Astrocyte of the hippocampus (primary cell): ENCODE measurements at regions not wholly inside any gene's neighbourhood (a gene's known extent, or its start where the extent isn't known, plus 50 kb on each side); places are given as distances from the start of the nearest gene placed in this dataset.
"Not testable (repeated sequence)": the region's sequence is repeated elsewhere in the genome, so short reads cannot be mapped to it uniquely, and the experiment has no call there.

Experiments used
- DNase-seq: peaks from one replicate; pipeline ENCODE4 v3.0.0; 2011; ENCODE audit warnings: low read depth, low spot score

DNA sequence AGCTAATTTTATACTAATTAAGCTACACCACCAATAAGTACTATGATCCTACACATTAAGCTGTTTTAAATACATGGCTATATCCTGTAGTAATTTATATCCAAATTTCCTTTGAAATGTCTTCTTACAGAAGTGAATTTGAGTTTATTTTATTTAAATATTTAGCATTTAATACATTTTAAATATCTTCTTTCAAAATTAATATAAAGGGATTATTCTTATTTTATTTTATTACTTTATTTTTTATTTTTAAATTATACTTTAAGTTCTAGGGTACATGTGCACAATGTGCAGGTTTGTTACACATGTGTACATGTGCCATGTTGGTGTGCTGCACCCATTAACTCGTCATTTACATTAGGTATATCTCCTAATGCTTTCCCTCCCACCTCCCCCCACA is 310.9 kb upstream of the IZUMO3 start:
- DNase-seq: not testable (repeated sequence)

DNA sequence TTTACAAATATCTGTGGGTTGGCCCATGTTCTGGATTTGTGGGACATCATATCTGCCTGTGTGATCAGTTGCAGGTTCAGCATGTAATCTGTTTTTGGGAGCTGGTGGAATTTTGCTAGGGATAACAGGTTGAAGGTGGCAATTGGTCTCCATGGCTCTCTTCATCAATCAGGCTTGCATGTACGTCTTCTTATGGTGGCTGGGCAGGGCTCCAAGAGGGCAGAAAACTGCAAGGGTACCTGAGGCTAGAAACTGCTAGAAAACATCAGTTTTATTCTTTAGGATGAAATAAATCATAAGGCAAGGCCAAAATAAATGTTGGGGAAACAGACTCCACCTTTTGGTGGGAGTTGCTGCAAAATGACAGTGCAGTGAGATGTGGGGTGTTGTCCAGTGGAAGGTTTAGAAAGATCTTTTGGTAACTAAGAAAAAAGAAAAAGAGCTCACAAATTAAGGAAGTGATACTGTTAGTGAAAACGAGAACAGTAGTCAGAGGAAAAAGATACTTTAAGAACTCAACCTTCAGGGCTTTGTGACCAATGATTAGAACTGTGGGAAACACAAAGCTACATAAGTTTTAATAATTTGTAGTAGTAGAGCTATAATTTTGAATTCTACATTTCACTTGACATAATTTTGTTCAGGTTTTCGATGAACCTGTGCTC is 300.7 kb upstream of the IZUMO3 start:
- no peak for DNase-seq

- DNase-seq: no peak
These were observed 298.5 kb upstream of the IZUMO3 start for GRCh38 chr9:24844217-24844616.

GRCh38 chr9:24841993-24842392 is 296.3 kb upstream of the IZUMO3 start:
- DNase-seq: no peak

DNA sequence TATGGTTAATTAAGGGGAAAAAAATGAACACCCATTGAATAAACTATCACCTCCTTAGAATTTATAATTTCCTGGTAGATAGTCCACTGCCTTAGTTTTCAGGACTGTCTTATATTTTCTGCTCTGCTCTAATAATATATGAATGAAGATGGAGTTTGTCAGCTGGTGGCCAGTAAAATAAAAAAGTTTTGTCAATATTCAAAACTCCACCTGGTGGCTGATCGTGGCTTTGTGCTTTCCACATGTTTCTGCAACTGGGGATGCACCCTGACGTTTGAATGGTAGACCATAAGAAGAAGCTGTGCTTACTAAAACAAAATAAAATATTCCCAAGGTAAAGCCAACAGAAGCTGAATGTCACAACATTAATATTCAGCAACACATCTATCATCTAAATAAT is 286.6 kb upstream of the IZUMO3 start:
- no peak for DNase-seq

DNA sequence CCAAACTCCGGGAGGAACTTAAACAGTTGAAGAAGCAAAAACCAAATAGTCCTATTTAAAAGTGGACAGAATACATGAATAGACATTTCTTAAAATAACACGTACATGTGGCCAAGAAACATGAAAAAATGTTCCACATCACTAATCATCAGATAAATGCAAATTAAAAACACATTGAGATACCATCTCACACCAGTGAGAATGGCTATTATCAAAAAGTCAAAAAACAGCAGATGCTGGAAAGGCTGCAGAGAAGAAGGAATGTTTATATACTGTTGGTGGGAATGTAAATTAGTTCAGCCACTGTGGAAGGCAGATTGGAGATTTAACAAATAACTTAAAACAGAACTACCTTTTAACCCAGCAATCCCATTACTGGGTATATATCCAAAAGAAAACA is 283.0 kb upstream of the IZUMO3 start:
- no peak for DNase-seq

GRCh38 chr9:24824607-24825006 is 278.9 kb upstream of the IZUMO3 start:
- DNase-seq: no peak

DNA sequence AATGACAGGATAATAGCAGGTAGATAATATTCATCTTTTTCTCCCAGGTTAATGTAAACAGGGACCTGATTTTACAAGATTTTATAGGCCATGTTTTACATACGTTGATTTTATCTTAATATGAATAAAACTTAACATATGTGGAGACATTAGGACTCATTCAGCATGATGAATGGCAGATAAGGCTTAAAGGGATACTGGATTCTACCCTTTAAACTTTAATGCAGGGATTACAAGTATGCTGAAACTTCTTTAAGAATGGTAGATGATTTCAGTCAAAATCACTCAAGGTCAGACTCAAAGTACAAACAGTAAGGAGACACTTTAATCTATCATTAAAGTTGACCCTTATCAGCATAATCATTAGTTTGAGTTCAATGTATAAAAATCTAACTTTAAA is 274.5 kb upstream of the IZUMO3 start:
- DNase-seq: no peak

DNA sequence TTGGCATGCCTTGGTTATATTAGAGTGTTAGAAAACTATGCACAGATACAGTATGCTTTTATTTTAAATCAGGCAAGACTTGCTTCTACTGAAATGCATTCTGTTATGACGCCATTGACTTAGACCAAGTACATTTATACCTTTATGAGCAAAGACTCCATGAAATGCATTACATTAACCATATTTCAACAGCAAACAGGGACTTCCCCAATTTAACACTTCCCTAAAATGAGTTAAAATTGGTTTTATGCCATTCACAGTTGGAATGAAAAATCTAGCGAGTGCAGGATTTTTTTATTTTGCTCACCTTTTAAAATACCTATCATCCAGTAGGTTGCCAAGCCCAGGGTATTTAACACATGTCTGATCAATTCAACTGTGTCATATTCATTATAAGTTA is 272.1 kb upstream of the IZUMO3 start:
- DNase-seq: no peak

DNA sequence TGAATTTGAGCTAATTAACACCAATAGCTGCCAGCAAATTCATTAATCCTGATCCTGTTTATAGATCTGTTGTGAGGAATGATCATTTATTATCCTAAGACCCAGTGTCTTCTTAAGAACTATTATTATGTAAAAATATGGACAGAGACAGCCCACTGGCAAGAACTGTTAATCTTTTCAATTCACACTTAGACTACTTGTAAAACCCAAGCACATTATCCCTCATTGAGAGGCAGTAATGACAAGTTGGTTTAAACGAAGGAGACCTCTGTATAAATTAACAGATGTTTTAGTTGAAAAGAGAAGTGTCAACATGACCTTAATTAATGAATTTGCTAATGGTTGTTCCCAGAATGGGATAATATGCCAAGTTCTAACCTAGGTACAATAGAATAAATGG is 270.3 kb upstream of the IZUMO3 start:
- DNase-seq: no peak

- DNase-seq: no peak
These were observed 255.6 kb upstream of the IZUMO3 start for GRCh38 chr9:24801344-24801743.

DNA sequence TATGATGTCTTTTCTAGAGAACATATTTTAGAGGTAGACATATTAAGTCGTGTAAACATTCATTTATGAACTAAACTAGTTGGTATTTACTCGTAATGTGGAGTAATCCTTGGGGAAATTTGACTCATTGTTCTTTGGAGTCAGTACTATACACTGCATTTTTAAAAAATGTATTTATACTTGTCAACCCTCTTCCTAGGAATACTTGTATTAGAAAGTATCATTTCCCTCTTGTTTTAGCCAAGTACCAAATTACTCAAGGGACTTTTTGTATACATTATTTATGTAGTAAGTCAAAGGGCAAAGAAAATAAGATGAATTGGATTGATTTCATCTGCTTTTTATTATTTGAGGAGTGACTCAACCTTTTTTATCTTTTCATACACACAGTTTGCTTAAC is 248.1 kb upstream of the IZUMO3 start:
- DNase-seq: no peak

- DNase-seq: no peak
These were observed 230.5 kb upstream of the IZUMO3 start for GRCh38 chr9:24776226-24776625.

DNA sequence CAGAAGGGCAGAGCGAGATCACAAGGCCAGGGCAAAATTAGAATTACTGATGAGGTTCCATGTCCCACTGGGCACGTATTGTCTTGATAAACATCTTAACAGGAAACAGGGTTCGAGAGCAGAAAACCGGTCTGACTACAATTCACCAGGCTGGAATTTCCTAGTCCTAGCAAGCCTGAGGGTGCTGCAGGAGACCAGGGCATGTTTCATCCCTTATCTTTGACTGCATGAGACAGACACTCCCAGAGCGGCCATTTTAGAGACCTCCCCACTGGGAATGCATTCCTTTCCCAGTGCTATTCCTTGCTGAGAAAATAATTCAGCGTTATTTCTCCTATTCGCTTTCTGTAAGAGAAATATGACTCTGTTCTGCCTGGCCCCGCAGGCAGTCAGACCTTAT is 228.5 kb upstream of the IZUMO3 start:
- DNase-seq: not testable (repeated sequence)

GRCh38 chr9:24766081-24766480 is 220.4 kb upstream of the IZUMO3 start:
- DNase-seq: no peak

DNA sequence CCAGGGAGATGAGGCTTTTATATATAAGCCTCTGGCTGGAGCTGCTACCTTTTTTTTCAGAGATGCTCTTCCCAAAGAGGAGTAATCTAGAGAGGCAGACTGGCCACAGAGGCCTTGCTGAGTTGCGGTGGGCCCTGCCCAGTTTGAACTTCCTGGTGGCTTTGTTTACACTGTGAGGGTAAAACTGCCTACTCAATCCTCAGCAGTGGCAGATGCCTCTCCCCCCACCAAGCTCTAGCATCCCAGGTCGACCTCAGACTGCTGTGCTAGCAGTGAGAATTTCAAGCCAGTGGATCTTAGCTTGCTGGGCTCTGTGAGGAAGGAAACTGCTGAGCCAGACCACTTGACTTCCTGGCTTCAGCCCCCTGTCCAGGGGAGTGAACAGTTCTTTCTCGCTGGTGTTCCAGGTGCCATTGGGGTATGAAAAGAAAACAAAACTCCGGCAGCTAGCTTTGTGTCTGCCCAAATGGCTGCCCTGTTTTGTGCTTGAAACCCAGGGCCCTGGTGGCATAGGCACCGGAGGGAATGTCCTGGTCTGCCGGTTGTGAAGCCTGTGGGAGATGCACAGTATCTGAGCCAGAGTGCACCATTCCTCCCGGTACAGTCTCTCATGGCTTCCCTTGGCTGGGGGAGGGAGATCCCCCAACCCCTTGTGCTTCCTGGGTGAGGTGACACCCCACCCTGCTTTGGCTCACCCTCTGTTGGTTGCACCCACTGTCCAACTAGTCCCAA is 219.5 kb upstream of the IZUMO3 start:
- DNase-seq: no peak

DNA sequence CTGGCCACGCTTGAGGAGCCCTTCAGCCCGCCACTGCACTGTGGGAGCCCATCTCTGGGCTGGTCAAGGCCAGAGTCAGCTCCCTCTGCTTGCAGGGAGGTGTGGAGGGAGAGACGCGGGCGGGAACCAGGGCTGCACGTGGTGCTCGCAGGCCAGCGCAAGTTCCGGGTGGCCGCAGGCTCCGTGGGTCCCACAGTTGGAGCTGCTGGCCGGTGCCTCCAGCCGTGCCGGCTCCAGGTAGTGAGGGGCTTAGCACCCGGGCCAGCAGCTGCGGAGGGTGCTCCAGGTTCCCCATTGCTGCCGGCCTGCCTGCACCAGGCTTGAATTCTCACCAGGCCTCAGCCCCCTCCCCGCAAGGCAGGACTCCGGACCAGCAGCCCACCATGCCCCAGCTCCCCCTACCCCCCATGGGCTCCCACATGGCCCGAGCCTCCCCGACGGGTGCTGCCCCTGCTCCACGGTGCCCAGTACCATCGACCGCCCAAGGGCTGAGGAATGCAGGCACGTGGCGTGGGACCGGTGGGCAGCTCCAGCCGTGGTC is 192.8 kb upstream of the IZUMO3 start:
- DNase-seq: no peak

DNA sequence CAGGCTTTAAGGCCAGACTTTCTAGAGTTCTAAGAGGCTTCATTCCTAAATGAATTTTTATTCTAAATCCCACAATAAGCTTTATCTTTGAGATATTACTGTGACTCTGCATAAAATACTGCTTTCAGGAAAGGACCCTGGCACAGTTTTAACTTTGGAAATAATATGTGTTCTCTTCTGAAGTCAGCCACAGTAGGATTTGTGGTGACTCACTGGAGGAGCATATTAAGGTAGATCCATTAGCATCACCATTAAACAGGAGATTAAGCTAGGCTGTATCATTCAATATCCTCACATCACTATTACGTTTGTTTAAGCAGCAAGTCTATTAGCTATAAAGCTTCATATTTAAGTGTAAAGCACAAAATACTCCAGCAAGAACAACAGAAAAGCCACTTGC is 186.1 kb upstream of the IZUMO3 start:
- no peak for DNase-seq

- DNase-seq: no peak
These were observed 175.9 kb upstream of the IZUMO3 start for GRCh38 chr9:24721621-24722020.

- DNase-seq: no peak
These were observed 166.5 kb upstream of the IZUMO3 start for GRCh38 chr9:24712206-24712605.

DNA sequence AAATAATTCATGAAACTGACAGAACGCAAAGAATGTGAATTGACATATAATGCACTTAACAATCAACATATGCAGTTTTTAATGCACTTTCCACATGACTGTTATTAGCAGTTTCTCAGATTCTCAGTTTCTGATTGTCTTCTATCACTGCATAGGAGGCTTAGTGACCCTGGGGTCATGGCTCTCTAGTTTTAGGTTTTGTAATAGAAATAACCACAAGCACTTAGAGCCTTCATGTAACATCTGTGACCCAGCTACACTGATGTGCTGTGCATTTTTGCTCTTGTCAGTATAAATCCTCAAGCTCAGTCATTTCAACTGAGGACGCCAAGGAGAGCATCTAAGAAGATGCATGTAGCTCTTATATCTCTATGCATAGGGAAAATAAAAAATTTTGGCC is 163.1 kb upstream of the IZUMO3 start:
- DNase-seq: no peak

DNA sequence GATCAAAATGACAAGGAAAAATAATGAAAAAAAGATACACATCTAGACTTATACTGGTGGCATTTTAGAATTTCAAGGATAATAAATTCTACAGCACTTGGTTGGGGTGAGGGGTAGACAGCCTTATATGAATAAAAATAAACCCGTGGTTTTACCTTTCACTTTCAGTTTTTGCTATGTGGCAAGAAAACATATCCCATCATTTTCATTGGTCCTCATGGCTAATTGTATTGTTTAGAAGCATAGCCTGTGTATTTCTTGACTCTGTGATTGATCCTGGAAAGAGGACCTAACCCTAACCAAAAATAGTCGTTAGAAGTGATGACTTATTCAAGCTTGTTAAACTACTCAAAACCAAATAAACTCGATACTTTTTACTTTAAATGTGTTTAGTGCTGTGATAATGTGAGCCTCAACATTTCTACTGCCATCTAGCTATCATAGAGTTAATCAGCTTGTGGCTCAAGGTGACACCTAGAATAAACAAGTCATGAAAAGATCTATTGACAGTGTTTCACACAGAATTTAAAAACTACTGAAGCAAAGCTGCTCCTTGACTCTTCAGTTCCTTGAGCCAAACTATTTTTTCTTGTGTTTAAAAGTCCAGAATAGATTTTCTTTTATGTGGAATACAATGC is 153.3 kb upstream of the IZUMO3 start:
- DNase-seq: no peak

DNA sequence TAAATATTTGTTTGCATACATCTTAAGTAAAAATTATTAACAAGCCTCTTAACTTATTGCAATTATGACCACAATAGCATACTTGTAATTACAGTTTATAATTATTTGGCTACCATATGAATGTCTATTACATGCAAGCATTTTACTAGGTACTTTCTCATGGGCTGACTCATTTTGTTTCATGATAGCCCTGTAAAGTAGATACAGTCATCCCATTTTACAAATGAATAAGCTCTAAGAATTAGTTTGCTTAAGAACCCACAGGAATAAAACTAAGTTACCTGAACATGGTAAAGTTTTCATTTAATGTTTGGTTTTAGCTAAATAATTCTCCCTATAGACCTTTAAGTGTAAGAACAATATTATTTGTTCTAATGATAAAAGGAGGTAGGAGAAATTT is 126.6 kb upstream of the IZUMO3 start:
- DNase-seq: no peak
